ENCODE measurements at regions not wholly inside any gene's neighbourhood (a gene's known extent, or its start where the extent isn't known, plus 50 kb on each side); places are given as distances from the start of the nearest gene placed in this dataset.
"Not testable (repeated sequence)": the region's sequence is repeated elsewhere in the genome, so short reads cannot be mapped to it uniquely, and the experiment has no call there.

- Mint-ChIP-seq H3K27me3 (no peaks in the 10 kb centered on the region), H3K36me3 (ENCODE audit: low read depth) (no peaks in the 10 kb centered on the region), H3K27ac (no peak overlapping the region), H3K4me1 (ENCODE audit: low read depth) (no peaks in the 10 kb centered on the region), H3K4me3 (no peak overlapping the region), H3K9me3 (peaks cover 2% of the 10 kb centered on the region)
- no peak for DNase-seq
Measured at GRCh38 chr2:82793711-82794435, 1665.2 kb downstream of the SUCLG1 start.

- no peak overlapping the region for H3K27ac Mint-ChIP-seq
- no peak overlapping the region for H3K4me3 Mint-ChIP-seq
- no peaks in the 10 kb centered on the region for H3K9me3 Mint-ChIP-seq
- no peaks in the 10 kb centered on the region for H3K36me3 Mint-ChIP-seq (ENCODE audit: low read depth)
- no peaks in the 10 kb centered on the region for H3K4me1 Mint-ChIP-seq (ENCODE audit: low read depth)
- H3K27me3 Mint-ChIP-seq = no peaks in the 10 kb centered on the region
- no peak for DNase-seq
Measured at GRCh38 chr2:82792316-82792715, 1666.8 kb downstream of the SUCLG1 start.

DNA sequence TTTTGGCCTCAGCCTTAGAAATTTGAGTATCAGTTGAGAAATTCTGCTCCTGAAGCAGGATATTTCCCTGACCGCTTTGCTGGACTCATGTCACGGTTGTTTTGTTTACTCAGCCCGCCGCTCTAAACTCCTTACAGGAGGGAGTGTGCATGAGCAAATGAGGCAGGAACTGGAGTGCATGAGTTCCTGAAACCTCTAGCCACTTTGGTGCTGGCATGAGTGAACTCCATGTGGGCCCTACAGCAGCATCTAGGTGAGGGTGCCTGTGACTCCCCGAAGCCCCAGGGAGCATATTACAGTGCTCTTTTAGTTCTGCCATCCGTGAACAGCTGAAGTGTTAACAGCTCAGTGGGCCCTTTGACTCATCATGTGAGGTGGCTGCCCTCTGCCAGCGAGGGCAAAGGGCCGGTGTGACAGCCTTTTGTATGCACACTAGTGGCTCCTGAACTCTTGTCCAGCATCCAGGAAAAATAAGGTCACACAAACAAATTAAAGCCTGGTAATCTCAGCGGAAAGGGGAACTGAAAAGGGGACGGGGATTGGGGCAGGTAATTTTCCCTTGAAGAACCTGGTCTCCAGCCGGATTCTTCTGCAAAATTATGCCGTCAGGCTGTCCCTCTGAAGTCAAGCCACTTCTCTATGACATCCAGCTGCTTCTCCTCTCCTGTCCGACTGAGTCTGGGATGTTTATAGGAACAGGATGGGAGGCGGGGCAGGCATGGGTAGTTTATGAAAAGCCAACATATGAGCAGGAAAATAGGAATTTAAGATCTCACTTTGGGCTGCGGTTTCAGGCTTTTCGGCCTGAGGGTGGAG, 1668.7 kb downstream of the SUCLG1 start:
- Mint-ChIP-seq H3K36me3 (ENCODE audit: low read depth) (no peaks in the 10 kb centered on the region), H3K27me3 (no peaks in the 10 kb centered on the region), H3K4me3 (no peak overlapping the region), H3K4me1 (ENCODE audit: low read depth) (no peaks in the 10 kb centered on the region), H3K27ac (no peak overlapping the region), H3K9me3 (no peaks in the 10 kb centered on the region)
- DNase-seq = no peak

DNA sequence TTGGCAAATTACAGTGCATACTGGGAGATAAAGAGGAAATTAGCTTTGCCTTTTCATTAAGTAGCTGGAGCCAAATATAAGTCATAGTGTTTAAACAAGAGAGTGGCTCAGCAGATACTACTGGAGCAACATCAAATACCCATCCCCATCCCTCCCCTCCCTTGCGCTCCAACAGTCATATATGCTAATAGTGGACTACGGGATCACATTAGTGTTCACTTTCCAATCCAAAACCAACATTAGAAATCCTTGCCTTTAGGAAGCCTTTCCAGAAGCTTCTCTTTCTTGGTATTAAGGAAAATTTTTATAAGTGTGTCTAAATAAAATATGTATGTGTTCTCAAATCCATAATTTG, 1669.3 kb downstream of the SUCLG1 start:
- no peak for DNase-seq
- H3K27ac Mint-ChIP-seq = no peak overlapping the region
- H3K9me3 Mint-ChIP-seq = no peaks in the 10 kb centered on the region
- H3K36me3 Mint-ChIP-seq (ENCODE audit: low read depth) = no peaks in the 10 kb centered on the region
- no peaks in the 10 kb centered on the region for H3K27me3 Mint-ChIP-seq
- H3K4me3 Mint-ChIP-seq = no peak overlapping the region
- no peaks in the 10 kb centered on the region for H3K4me1 Mint-ChIP-seq (ENCODE audit: low read depth)

- no peak for DNase-seq
- Mint-ChIP-seq H3K4me1 (ENCODE audit: low read depth) (no peaks in the 10 kb centered on the region), H3K36me3 (ENCODE audit: low read depth) (no peaks in the 10 kb centered on the region), H3K9me3 (peaks cover 11% of the 10 kb centered on the region), H3K4me3 (no peak overlapping the region), H3K27me3 (no peaks in the 10 kb centered on the region), H3K27ac (no peak overlapping the region)
Measured at GRCh38 chr2:82781176-82781915, 1677.7 kb downstream of the SUCLG1 start.

- H3K36me3 Mint-ChIP-seq (ENCODE audit: low read depth) = no peaks in the 10 kb centered on the region
- peaks cover 19% of the 10 kb centered on the region for H3K9me3 Mint-ChIP-seq
- no peak overlapping the region for H3K27ac Mint-ChIP-seq
- DNase-seq = no peak
- no peaks in the 10 kb centered on the region for H3K27me3 Mint-ChIP-seq
- H3K4me1 Mint-ChIP-seq (ENCODE audit: low read depth) = no peaks in the 10 kb centered on the region
- no peak overlapping the region for H3K4me3 Mint-ChIP-seq
Measured at GRCh38 chr2:82780050-82780449, 1679.0 kb downstream of the SUCLG1 start.

DNA sequence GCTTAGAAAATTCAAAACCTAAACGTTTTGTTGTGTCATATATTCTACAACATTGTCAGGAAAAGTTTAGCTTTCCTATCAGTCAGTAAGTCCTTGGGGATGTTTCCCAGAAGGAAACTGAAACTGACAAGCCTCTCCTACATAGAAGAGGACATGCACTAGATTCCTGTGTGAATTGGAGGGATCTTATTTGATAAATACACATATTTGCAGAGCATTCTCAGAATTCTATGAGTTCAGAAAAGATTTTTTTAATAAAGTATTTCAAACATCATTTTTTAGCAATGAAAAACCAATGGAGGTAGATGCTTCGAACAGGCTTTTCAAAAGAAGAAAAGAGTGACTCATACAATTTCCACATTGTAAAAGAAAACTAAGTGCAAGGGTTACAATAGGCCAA, 1706.7 kb downstream of the SUCLG1 start:
- H3K27me3 Mint-ChIP-seq = no peaks in the 10 kb centered on the region
- no peak for DNase-seq
- peaks cover 28% of the 10 kb centered on the region for H3K9me3 Mint-ChIP-seq
- H3K4me1 Mint-ChIP-seq (ENCODE audit: low read depth) = no peaks in the 10 kb centered on the region
- no peaks in the 10 kb centered on the region for H3K36me3 Mint-ChIP-seq (ENCODE audit: low read depth)
- no peak overlapping the region for H3K27ac Mint-ChIP-seq
- no peak overlapping the region for H3K4me3 Mint-ChIP-seq

DNA sequence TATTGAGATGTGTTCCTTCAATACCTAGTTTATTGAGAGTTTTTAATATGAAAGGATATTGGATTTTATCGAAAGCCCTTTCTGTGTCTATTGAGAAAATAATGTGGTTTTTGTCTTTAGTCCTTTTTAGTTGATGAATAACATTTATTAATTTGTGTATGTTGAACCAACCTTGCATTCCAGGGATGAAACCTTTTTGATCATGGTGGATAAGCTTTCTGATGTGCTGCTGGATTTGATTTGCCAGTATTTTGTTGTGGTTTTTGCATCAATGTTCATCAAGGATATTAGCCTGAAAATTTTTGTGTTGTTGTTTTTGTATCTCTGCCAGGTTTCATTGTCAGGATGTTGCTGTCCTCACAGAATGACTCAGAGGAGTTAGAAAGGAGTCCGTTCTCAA, 1710.4 kb downstream of the SUCLG1 start:
- DNase-seq = no peak
- no peaks in the 10 kb centered on the region for H3K4me1 Mint-ChIP-seq (ENCODE audit: low read depth)

GRCh38 chr2:82740527-82740926, 1718.6 kb downstream of the SUCLG1 start:
- Mint-ChIP-seq H3K4me1 (ENCODE audit: low read depth) (no peaks in the 10 kb centered on the region), H3K27ac (no peak overlapping the region), H3K9me3 (peaks cover 8% of the 10 kb centered on the region), H3K36me3 (ENCODE audit: low read depth) (no peaks in the 10 kb centered on the region), H3K4me3 (no peak overlapping the region), H3K27me3 (no peaks in the 10 kb centered on the region)
- no peak for DNase-seq

More for the DNA sequence above, 1710.4 kb downstream of the SUCLG1 start:
- Mint-ChIP-seq H3K36me3 (ENCODE audit: low read depth) (no peaks in the 10 kb centered on the region), H3K4me3 (no peak overlapping the region), H3K27me3 (no peaks in the 10 kb centered on the region), H3K27ac (no peak overlapping the region), H3K9me3 (peaks cover 32% of the 10 kb centered on the region)

- H3K27me3 Mint-ChIP-seq; H3K27ac Mint-ChIP-seq; H3K4me3 Mint-ChIP-seq; H3K4me1 Mint-ChIP-seq (ENCODE audit: low read depth); H3K36me3 Mint-ChIP-seq (ENCODE audit: low read depth); H3K9me3 Mint-ChIP-seq; DNase-seq: not testable (repeated sequence)
Measured at GRCh38 chr2:82737965-82738364, 1721.1 kb downstream of the SUCLG1 start.

- Mint-ChIP-seq H3K9me3 (peaks cover 8% of the 10 kb centered on the region), H3K4me3 (no peak overlapping the region), H3K4me1 (ENCODE audit: low read depth) (no peaks in the 10 kb centered on the region), H3K27ac (no peak overlapping the region), H3K27me3 (no peaks in the 10 kb centered on the region), H3K36me3 (ENCODE audit: low read depth) (no peaks in the 10 kb centered on the region)
- DNase-seq = no peak
Measured at GRCh38 chr2:82735336-82735735, 1723.7 kb downstream of the SUCLG1 start.

DNA sequence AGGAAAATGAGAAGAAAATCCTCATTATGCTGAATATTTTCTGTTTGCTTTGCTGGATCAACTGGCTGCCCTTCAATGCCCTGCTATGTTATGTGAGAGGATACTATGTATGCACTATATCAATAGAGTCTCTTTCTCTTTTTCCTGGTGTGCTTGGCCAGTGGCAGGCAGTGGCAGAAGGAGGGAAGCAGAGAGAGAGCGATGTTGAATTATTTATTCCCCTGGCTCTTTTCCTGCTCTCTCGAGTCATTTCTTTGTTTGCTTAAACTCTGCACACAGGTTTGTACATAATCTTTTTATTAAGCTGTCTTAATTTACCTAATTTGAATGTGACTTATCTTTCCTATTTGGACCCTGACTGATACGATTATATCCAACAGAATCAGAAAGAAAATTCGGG, 1727.3 kb downstream of the SUCLG1 start:
- H3K27ac Mint-ChIP-seq = no peak overlapping the region
- DNase-seq = no peak
- H3K27me3 Mint-ChIP-seq = no peaks in the 10 kb centered on the region
- no peaks in the 10 kb centered on the region for H3K36me3 Mint-ChIP-seq (ENCODE audit: low read depth)
- peaks cover 15% of the 10 kb centered on the region for H3K9me3 Mint-ChIP-seq
- H3K4me1 Mint-ChIP-seq (ENCODE audit: low read depth) = no peaks in the 10 kb centered on the region
- H3K4me3 Mint-ChIP-seq = no peak overlapping the region

DNA sequence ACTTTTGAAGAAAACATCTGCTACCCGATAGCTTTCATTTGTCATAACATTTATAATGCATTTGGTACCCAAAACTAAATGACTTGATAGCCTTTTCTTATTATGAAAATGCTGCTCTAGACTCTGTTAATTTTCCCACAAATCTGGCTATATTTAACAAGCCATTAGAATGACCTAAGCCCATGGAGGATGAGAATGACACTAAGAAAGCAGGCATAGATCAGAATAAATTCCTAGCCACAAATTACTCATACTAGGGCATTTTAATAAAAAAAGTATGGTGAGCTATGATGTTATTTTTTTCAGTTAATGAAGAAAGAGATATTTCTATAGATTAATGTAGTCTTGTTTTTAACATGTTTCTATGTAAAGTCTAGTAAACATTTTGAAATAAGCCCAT, 1728.3 kb downstream of the SUCLG1 start:
- no peaks in the 10 kb centered on the region for H3K36me3 Mint-ChIP-seq (ENCODE audit: low read depth)
- H3K9me3 Mint-ChIP-seq = peaks cover 15% of the 10 kb centered on the region
- DNase-seq = no peak
- no peaks in the 10 kb centered on the region for H3K4me1 Mint-ChIP-seq (ENCODE audit: low read depth)
- H3K4me3 Mint-ChIP-seq = no peak overlapping the region
- H3K27ac Mint-ChIP-seq = no peak overlapping the region
- H3K27me3 Mint-ChIP-seq = no peaks in the 10 kb centered on the region

DNA sequence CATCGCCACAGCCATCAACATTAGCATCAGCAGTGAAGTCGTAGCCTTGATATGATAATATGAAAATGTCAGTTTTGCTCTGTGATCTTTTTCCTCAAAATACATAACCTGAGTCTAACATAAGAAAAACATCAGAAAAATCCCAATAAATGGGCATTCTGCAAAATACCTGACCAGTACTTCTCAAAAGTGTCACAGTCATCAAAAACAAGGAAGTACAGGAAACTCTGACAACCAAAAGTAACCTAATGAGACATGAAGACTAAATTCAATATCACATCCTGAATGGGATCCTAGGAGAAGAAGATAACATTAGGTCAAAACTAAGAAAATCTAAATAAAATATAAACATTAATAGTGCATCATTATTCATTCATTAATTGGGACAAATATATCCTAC, 1731.0 kb downstream of the SUCLG1 start:
- no peaks in the 10 kb centered on the region for H3K36me3 Mint-ChIP-seq (ENCODE audit: low read depth)
- no peaks in the 10 kb centered on the region for H3K27me3 Mint-ChIP-seq
- H3K4me3 Mint-ChIP-seq = no peak overlapping the region
- no peak overlapping the region for H3K27ac Mint-ChIP-seq
- H3K9me3 Mint-ChIP-seq = peaks cover 15% of the 10 kb centered on the region
- no peak for DNase-seq
- H3K4me1 Mint-ChIP-seq (ENCODE audit: low read depth) = no peaks in the 10 kb centered on the region

GRCh38 chr2:82708681-82709080, 1750.4 kb downstream of the SUCLG1 start:
- H3K4me3 Mint-ChIP-seq = no peak overlapping the region
- H3K9me3 Mint-ChIP-seq = peaks cover 8% of the 10 kb centered on the region
- no peak for DNase-seq
- no peaks in the 10 kb centered on the region for H3K27me3 Mint-ChIP-seq
- H3K36me3 Mint-ChIP-seq (ENCODE audit: low read depth) = no peaks in the 10 kb centered on the region
- no peaks in the 10 kb centered on the region for H3K4me1 Mint-ChIP-seq (ENCODE audit: low read depth)
- H3K27ac Mint-ChIP-seq = no peak overlapping the region
